SKM-1 treated with dmso at 0.1 percent for 144 hours (cell line): ENCODE measurements at regions not wholly inside any gene's neighbourhood (a gene's known extent, or its start where the extent isn't known, plus 50 kb on each side); places are given as distances from the start of the nearest gene placed in this dataset.
A peak's percentile ranks its signal among the peaks of the same experiment; 100 is the strongest.
"Not testable (repeated sequence)": the region's sequence is repeated elsewhere in the genome, so short reads cannot be mapped to it uniquely, and the experiment has no call there.

Source experiments
- DNase-seq: peaks from one replicate; lab custom pipeline; 2025; ENCODE audit not compliant: unreplicated experiment; lab: John Stamatoyannopoulos, UW

GRCh38 chr16:62755938-62756337 is 719.7 kb upstream of the CDH8 start:
- DNase-seq, result peak; percentile 84

- no peak for DNase-seq
Measured at GRCh38 chr16:62752854-62753253, 716.6 kb upstream of the CDH8 start.

GRCh38 chr16:62751218-62751617 is 715.0 kb upstream of the CDH8 start:
- DNase-seq, result no peak

GRCh38 chr16:62741692-62742091 is 705.5 kb upstream of the CDH8 start:
- DNase-seq, result no peak

- DNase-seq, result no peak
Measured at GRCh38 chr16:62738666-62739460, 702.6 kb upstream of the CDH8 start.

DNA sequence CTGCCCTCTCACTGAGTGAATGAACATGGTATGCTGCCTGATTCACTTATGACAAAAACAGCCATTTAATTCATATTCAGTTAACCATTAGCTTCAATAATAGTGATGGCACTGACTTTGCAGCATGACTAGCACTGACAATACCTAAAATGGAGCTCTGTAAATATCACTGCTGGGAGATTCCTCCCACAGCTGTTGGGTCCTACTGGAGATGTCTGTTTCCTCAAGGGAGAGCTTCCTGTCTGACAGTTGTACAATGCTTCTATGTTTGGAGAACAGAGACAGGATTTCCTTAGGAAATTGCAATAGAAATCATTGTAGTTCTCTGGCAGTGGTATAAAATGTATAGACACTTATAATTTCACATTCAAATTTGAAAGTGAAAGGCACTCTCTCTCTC is 695.9 kb upstream of the CDH8 start:
- DNase-seq, result no peak

- not testable (repeated sequence) for DNase-seq
Measured at GRCh38 chr16:62724670-62725269, 688.5 kb upstream of the CDH8 start.

- DNase-seq, result no peak
Measured at GRCh38 chr16:62720651-62721050, 684.4 kb upstream of the CDH8 start.

DNA sequence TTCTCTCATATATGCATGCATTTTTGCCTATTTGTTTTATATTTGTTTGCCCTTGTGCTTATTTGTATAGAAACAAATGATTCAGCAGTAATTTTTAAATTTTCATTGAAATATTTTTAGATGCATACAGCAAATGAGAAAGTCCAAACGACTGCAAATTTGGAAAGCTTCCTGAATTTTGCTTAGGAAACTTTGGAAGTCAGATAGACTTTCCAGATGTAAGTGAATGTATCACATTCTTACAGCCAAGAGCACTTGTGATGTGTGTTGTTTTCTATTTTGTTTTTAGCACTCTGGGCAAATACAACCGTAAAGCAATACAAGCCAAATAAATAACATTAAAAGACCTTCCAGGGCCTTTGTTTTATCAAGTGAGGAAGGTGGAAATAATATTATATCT is 680.8 kb upstream of the CDH8 start:
- no peak for DNase-seq

DNA sequence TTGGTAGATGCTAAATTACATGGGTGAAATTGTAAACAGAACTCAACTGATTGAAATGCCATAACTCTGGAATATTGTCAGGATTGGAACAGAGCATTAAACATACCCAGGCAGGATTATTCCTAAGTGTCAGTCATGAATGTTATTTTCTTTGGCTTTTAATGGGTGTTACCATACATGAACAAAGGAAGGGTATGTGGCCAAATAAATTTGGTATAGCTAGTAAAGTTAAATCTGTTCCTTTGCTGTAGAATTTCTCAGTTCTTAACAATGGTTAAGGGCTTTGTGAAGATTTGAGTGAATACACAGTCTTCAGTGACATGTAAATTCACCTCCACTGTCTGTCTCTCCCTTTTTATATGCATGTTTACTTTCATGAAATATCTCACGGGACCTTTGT is 679.5 kb upstream of the CDH8 start:
- DNase-seq, result no peak

- DNase-seq, result no peak
Measured at GRCh38 chr16:62712566-62712965, 676.3 kb upstream of the CDH8 start.

DNA sequence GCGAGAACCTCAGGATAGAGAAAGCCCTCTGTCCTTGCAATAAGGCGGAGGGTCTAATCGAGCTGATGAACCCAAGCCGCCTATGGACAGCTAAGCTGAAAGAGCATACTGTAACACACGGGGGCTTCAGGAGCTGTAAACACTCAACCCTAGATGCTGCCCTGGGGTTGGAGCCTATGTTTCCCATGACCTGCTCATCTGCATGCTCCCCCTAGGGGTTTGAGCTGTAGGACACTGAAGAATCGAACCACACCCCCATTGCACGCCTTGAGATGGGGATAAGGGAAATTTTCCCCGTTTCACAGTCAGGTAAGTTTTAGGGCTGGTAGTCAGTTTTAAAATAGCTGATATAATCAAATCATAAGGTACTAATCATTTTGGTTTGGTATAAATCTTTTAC is 675.6 kb upstream of the CDH8 start:
- no peak for DNase-seq

- DNase-seq, result no peak
Measured at GRCh38 chr16:62709794-62710193, 673.6 kb upstream of the CDH8 start.

DNA sequence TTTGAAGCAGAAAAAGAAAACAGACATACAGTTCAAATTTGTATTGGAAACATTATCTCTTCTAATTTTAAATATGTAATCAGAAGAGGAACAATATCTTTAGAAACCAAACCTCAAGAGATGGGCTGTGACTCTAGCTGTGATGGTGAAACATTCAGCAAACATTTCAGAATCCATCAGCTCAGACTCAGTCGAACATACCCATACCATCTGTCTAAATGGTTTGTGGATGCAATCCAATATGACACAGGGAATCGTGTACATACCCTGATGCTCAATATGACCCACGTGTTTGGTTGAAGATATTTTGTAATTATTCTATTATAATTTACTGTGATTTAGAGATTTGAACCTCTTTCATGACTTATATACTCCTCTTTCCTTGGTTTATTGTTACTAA is 665.2 kb upstream of the CDH8 start:
- peak; percentile 25 for DNase-seq

DNA sequence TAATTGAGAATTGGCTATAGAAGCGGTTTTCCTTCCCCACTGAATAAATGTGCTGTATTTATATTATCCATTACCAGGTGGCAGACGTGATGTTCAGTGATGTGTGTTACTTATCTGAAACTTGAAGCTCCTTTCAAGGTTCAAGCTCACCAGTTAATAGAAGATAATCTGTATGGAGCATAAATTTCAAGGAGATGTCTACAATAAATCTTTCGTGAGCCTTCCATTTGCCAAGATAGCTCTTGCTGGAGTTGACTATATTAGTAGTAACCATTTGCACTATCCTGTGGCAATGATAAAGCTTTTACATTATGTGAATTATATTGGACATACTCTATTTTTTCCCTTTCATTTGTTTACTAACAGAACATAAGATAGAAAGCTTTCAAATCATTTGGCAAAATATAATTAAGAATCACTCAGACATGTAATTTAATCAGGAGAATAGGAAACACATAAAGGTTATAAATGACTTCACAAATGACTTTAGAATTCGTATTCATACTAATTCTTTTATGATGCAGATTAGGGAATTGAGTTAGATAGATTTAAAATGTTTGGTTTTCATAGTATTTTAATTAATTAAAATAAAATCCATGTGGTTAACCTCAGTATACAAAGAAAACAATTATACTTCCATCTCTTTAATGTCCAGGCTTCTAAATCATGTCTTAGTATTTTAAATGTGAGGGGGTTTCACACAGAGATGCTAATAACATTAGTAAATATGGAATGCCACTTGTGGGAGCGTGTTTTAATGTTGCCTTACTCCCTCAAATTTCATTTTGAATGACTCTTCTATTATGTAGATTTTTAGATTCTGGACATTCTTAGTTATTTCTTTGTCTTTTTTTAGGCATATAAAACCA is 664.4 kb upstream of the CDH8 start:
- DNase-seq, result no peak

DNA sequence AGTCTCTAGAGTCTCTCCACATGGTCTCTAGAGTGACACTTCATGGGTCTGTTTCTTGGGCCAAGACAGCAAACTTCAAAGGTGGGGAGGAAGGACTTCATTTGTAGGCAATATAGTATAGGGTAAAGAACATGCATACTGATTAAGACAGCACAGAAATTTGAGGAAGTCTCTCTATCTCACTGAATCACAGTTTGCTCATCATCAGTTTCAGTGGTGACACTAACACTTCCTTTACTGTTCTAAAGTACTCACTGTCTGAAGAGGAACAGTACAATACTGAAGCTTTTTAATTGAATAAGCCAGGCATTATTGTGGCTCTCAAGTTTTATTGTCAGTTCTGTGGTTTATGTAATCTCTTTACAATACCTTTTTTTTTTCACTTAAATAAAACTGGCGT is 656.4 kb upstream of the CDH8 start:
- peak; percentile 50 for DNase-seq

DNA sequence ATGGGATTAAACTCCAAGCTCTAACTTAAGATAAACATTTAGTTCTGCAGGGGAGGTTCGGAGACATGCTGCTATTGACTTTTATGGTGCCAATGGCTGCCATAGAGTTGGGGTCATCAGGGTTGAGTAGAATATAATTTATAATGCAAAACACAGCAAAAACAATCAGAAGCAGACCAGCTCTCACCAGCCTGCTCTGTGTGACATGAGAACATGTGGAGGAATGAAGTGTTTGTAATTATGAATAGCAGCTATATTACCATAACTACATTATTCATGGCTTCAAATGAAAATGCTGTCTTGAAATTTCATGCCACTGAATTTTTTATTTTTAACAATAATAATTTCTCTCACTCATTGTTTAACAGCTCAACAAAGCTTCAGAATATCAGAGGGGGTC is 645.6 kb upstream of the CDH8 start:
- DNase-seq, result no peak

DNA sequence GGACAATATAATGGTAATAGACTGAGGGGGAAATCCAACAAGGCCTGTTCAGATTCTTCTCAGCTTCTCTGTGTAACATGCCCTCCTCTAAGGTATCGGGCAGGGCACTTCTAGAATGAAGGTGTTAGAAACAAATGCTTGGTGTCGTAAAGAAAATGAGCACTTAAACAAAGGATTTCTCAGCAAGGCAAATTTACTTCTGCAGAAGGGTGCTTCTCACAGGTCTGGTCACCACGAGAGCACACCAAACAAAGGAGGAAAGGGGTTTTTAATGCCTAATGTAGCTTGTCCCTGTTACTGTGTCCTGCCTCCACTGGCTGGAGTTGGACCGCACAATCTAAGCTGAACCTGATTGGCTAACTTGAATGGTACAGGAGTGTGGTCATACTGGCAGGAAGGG is 642.6 kb upstream of the CDH8 start:
- no peak for DNase-seq

DNA sequence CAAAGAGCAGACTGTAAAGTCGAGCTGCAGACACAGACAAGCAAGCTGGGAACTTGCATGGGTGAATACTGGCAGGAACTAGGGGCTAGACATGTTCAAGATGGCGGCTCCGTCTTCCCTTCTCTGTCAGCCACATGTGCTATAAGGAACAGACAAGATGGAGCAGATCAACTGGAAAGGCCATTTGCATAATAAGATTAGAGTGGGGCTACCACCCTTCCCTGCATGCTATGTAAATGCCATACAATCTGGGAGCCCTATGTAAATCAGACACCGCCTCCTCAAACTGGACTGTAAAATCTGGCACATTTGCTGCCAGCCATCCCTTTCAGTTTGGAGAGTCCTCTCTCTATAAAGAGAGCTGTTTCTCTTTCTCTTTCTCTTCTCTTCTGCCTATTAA is 640.1 kb upstream of the CDH8 start:
- DNase-seq, result no peak

DNA sequence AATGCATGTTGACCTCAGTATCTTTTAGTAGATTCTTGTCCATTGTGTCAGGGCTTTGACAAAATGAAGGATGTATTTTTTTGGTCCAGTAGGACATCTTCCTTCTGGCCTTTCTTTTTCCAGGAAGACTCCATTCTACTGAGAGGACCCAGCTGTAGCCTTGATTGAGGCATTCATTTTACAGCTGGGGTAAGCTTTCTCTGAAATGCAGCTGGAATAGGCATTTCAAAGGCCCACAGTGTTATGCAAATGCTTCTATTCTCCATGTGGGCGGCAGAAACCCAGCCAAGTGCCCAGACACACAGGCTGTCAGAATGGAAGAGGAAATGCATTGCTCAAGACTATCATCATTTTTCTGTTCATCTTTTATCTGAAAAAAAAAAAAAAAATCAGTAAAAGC is 629.0 kb upstream of the CDH8 start:
- no peak for DNase-seq

- no peak for DNase-seq
Measured at GRCh38 chr16:62664566-62664965, 628.3 kb upstream of the CDH8 start.

GRCh38 chr16:62661435-62661834 is 625.2 kb upstream of the CDH8 start:
- DNase-seq, result no peak
